NB4 (cell line): ENCODE measurements at regions not wholly inside any gene's neighbourhood (a gene's known extent, or its start where the extent isn't known, plus 50 kb on each side); places are given as distances from the start of the nearest gene placed in this dataset.
"Not testable (repeated sequence)": the region's sequence is repeated elsewhere in the genome, so short reads cannot be mapped to it uniquely, and the experiment has no call there.

ENCODE experiments used
- POLR2A ChIP-seq: IDR thresholded peaks from 2 replicates; pipeline ENCODE4 v1.6.1; 2011; ENCODE audit warnings: mild to moderate bottlenecking; ENCODE audit not compliant: insufficient read length; ENCODE audit errors: extremely low read depth
- TF ChIP-seq, protein P1 (sequence below): IDR thresholded peaks from one replicate; pipeline ENCODE4 v1.5.1; 2012; ENCODE audit warnings: low read depth, low read length

GRCh38 chr10:33771856-33772255 lies 437.4 kb upstream of the NRP1 start:
- TF ChIP-seq, protein P1, sequence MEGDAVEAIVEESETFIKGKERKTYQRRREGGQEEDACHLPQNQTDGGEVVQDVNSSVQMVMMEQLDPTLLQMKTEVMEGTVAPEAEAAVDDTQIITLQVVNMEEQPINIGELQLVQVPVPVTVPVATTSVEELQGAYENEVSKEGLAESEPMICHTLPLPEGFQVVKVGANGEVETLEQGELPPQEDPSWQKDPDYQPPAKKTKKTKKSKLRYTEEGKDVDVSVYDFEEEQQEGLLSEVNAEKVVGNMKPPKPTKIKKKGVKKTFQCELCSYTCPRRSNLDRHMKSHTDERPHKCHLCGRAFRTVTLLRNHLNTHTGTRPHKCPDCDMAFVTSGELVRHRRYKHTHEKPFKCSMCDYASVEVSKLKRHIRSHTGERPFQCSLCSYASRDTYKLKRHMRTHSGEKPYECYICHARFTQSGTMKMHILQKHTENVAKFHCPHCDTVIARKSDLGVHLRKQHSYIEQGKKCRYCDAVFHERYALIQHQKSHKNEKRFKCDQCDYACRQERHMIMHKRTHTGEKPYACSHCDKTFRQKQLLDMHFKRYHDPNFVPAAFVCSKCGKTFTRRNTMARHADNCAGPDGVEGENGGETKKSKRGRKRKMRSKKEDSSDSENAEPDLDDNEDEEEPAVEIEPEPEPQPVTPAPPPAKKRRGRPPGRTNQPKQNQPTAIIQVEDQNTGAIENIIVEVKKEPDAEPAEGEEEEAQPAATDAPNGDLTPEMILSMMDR = not testable (repeated sequence)
- not testable (repeated sequence) for TF ChIP-seq POLR2A
